A549 (cell line): ENCODE measurements at regions not wholly inside any gene's neighbourhood (a gene's known extent, or its start where the extent isn't known, plus 50 kb on each side); places are given as distances from the start of the nearest gene placed in this dataset.

ENCODE experiments used
- ATAC-seq, 2 experiments: fragments of 200-7000 bp in 1 of 2; fragments of >200 bp in 1 of 2; cut with Nextera tagmentation in 1 of 2; cut with Tn5 transposase in 1 of 2; 3 replicates each; pipeline versions ENCODE4 v1.8.0 to v1.9.1; 2018 to 2020; ENCODE audit warnings: mild to moderate bottlenecking in 1 of 2, moderate library complexity in 1 of 2
- CTCF ChIA-PET: fragments of 300-600 bp; sonication (Branson Sonifier 250); formaldehyde crosslinking; extraction: SDS; loops from one replicate; lab custom pipeline; 2021; ENCODE audit warnings: antibody characterized with exemption, inconsistent platforms; lab: Yijun Ruan, JAX
- POLR2A ChIA-PET: fragments of 350-600 bp; formaldehyde crosslinking; extraction: SDS; loops from one replicate; lab custom pipeline; 2021; ENCODE audit warnings: antibody characterized with exemption, inconsistent platforms; lab: Yijun Ruan, JAX
- DNase-seq, 2 experiments: peaks; one replicate each; pipeline versions ENCODE4 v3.0.0 to v3.0.0-alpha.2; 2011 to 2016; ENCODE audit warnings: low read depth in 1 of 2, low spot score in 1 of 2
- FAIRE-seq: peaks from 2 replicates; lab custom pipeline; 2011; peaks lifted over from hg19 to GRCh38; lab: Jason Lieb, UNC
- H3K27ac ChIP-seq, 2 experiments: fragments of >200 bp; sonication (Bioruptor Twin); formaldehyde crosslinking; 3 replicates each; pipeline ENCODE4 v1.5.1; 2016 to 2017
- H3K4me1 ChIP-seq: fragments of >200 bp; sonication (Bioruptor Twin); formaldehyde crosslinking; 3 replicates; pipeline ENCODE4 v1.6.1; 2016
- H3K4me2 ChIP-seq: fragments of >200 bp; sonication (Bioruptor Twin); formaldehyde crosslinking; 3 replicates; pipeline ENCODE4 v1.6.1; 2016
- H3K4me3 ChIP-seq: fragments of >200 bp; sonication (Bioruptor Twin); formaldehyde crosslinking; 3 replicates; pipeline ENCODE4 v1.5.1; 2016
- H3K9me3 ChIP-seq: fragments of >200 bp; sonication (Bioruptor Twin); formaldehyde crosslinking; 3 replicates; pipeline ENCODE4 v1.6.1; 2016
- ATOH8 ChIP-seq: fragments of 250-450 bp; sonication (Bioruptor Pico); IDR thresholded peaks from 2 replicates; pipeline ENCODE4 v1.5.0; 2020; ENCODE audit warnings: low read depth, mild to moderate bottlenecking, moderate library complexity
- BCL3 ChIP-seq: fragments of >200 bp; sonication (Bioruptor Twin); formaldehyde crosslinking; IDR thresholded peaks from 3 replicates; pipeline ENCODE4 v1.6.1; 2016
- BHLHE40 ChIP-seq: IDR thresholded peaks from 2 replicates; pipeline ENCODE4 v1.6.1; 2012; ENCODE audit warnings: low read depth, low read length, inconsistent platforms
- EP300 ChIP-seq, 2 experiments: fragments of >200 bp; sonication (Bioruptor Twin); formaldehyde crosslinking; IDR thresholded peaks; 2 replicates in 1 of 2; 3 replicates in 1 of 2; pipeline ENCODE4 v1.6.1; 2016 to 2017
- FOSB ChIP-seq: fragments of 250-450 bp; sonication (Bioruptor Pico); IDR thresholded peaks from 2 replicates; pipeline ENCODE4 v1.5.0; 2020; ENCODE audit warnings: mild to moderate bottlenecking, moderate library complexity
- KDM5A ChIP-seq: fragments of 200-600 bp; sonication (generic); IDR thresholded peaks from 2 replicates; pipeline ENCODE4 v1.6.1; 2016; ENCODE audit warnings: antibody characterized with exemption, mild to moderate bottlenecking
- MAFK ChIP-seq: fragments of 450-650 bp; IDR thresholded peaks from 2 replicates; pipeline ENCODE4 v1.6.1; 2014; ENCODE audit not compliant: partially characterized antibody
- NR3C1 ChIP-seq: fragments of >200 bp; sonication (Bioruptor Twin); formaldehyde crosslinking; IDR thresholded peaks from 3 replicates; pipeline ENCODE4 v1.6.1; 2017
- POLR2A ChIP-seq: IDR thresholded peaks from 2 replicates; pipeline ENCODE4 v1.6.1; 2012; ENCODE audit warnings: mild to moderate bottlenecking, low read length
- POLR2AphosphoS2 ChIP-seq: conservative IDR thresholded peaks from 2 replicates; pipeline ENCODE4 v1.6.1; 2012; ENCODE audit warnings: low read length, improper control_type of control experiment, inconsistent platforms
- REST ChIP-seq: fragments of 200-600 bp; sonication (generic); IDR thresholded peaks from 2 replicates; pipeline ENCODE4 v1.6.1; 2016; ENCODE audit warnings: antibody characterized with exemption, mild to moderate bottlenecking, moderate library complexity
- RNF2 ChIP-seq: fragments of 200-600 bp; sonication (generic); IDR thresholded peaks from 2 replicates; pipeline ENCODE4 v1.6.1; 2016; ENCODE audit warnings: low read depth, mild to moderate bottlenecking, antibody characterized with exemption, moderate library complexity, borderline replicate concordance
- SMC3 ChIP-seq: fragments of >200 bp; sonication (Bioruptor Twin); formaldehyde crosslinking; IDR thresholded peaks from 3 replicates; pipeline ENCODE4 v1.6.1; 2018; ENCODE audit warnings: inconsistent platforms
- ZFP36 ChIP-seq: fragments of 450-650 bp; IDR thresholded peaks from 2 replicates; pipeline ENCODE4 v1.6.1; 2014; ENCODE audit warnings: borderline replicate concordance; ENCODE audit not compliant: partially characterized antibody
- ZNF302 ChIP-seq: fragments of 250-450 bp; sonication (Bioruptor Pico); IDR thresholded peaks from 2 replicates; pipeline ENCODE4 v1.9.0; 2021; ENCODE audit warnings: inconsistent platforms, mild to moderate bottlenecking, moderate library complexity
- ZSCAN20 ChIP-seq: fragments of 250-450 bp; sonication (Bioruptor Pico); IDR thresholded peaks from 2 replicates; pipeline ENCODE4 v1.8.0; 2022; ENCODE audit warnings: mild to moderate bottlenecking, moderate library complexity
- WGBS: methylation state at CpG from one replicate; pipeline ENCODE4 v1.1.6; 2017; ENCODE audit errors: missing lambda C conversion rate; 5-methylcytosine and 5-hydroxymethylcytosine counted together
- TF ChIP-seq, protein P1 (sequence below): IDR thresholded peaks from 2 replicates; pipeline ENCODE4 v1.6.1; 2012

DNA sequence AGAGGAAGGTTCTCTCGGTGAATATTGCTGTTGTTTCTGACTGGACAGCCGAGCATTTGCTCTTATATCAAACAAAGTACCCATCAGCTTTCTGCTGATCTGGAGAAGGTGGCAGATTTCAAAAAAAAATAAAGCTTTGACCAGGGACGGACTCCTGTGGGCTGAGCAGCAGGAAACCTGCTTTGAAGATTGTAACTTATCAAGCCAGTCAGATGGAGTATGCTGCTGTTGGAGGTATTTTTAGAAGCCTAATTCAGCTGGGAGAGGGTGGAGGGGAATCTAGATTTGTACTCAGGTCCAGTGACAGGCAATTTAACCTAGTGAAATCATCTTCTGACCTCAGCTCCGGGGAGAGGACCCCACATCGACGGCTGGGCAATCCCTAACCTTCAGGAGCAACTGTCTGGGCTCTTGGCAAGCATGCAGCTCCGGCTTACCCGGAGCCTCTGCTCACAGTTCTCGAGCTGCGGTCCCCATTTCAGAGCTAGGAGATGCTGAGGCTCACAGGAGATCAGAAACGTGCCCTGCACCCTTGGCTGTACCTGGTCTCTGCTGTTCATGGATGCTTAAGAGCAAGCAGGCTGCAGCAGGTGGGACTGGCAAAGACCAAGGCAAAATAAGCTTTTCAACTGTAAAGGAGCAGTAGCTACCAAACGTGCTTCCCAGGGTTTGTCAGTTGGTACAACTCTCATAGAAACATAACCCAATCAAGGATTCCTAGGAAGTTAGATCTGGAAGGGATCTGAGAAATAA lies 89.3 kb upstream of the ST8SIA2 start:
- TF ChIP-seq EP300 (IDR thresholded peaks at IDR 0.05) (no peak), KDM5A (no peak), ZSCAN20 (no peak), MAFK (no peak), POLR2A (no peak)
- TF ChIP-seq, all 56 proteins: peak for 0
- WGBS, result under 1% methylated on average over 12 of the region's 12 CpGs
- no peak for FAIRE-seq
- H3K9me3 ChIP-seq, result peaks cover 2% of the 10 kb centered on the region; the same call in 1 of the 3 replicates
- H3K4me3 ChIP-seq, result no peak overlapping the region
- ChIA-PET CTCF (interaction anchor here (1.0 kb wide), 1 partner anchor 87 kb away, joined by 3 read pairs; no protein-coding TSS in a partner anchor), POLR2A (no interaction called here)
- H3K4me2 ChIP-seq, result no peak overlapping the region
- ATAC-seq, result peak in 1 of 2 experiments; percentile 47; a peak in 2 of 6 replicates
- no peak for DNase-seq
- H3K4me1 ChIP-seq, result no peaks in the 10 kb centered on the region
- H3K27ac ChIP-seq, result no peak overlapping the region

DNA sequence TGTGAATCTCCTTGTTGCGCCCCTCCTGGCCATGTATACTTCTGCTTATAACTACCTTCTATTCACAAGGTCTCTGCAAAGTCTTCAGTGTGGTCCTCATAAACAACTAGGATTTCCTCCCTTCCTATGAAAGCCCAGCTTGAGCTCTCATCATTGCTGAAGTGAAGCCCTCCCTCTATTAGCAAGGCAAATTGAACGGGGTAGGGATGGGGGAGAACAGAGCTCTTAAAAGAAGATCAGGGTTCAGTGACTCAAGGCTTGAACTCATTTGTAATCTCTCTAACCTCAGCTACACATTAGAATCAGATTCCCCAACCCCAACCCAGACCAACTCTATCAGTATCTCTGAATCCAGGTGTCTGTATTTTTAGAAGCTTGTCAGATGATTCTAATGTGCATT lies 88.3 kb upstream of the ST8SIA2 start:
- Histone ChIP-seq H3K9me3 (peaks cover 2% of the 10 kb centered on the region; the same call in 1 of the 3 replicates), H3K27ac (no peak overlapping the region), H3K4me3 (no peak overlapping the region), H3K4me1 (no peaks in the 10 kb centered on the region), H3K4me2 (no peak overlapping the region)
- ChIA-PET POLR2A (no interaction called here), CTCF (interaction anchor here (1.0 kb wide), 1 partner anchor 86 kb away, joined by 3 read pairs; no protein-coding TSS in a partner anchor)
- 0% methylated on average over 2 of the region's 2 CpGs for WGBS
- no peak for FAIRE-seq
- no peak for DNase-seq
- no peak for TF ChIP-seq POLR2AphosphoS2
- TF ChIP-seq POLR2A, result no peak
- no peak for TF ChIP-seq ZFP36
- no peak for TF ChIP-seq ATOH8 (CRISPR knock-in tag)
- TF ChIP-seq, protein P1, sequence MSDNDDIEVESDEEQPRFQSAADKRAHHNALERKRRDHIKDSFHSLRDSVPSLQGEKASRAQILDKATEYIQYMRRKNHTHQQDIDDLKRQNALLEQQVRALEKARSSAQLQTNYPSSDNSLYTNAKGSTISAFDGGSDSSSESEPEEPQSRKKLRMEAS, result no peak
- TF ChIP-seq REST, result no peak
- no peak for TF ChIP-seq SMC3
- no peak for TF ChIP-seq ZNF302 (CRISPR knock-in tag)
- no peak for TF ChIP-seq FOSB
- no peak for TF ChIP-seq BCL3
- TF ChIP-seq RNF2, result no peak
- TF ChIP-seq BHLHE40, result no peak
- TF ChIP-seq EP300 (IDR thresholded peaks at IDR 0.05), result no peak
- no peak for TF ChIP-seq NR3C1
- ATAC-seq, result peak in 1 of 2 experiments; percentile 49; a peak in 1 of 6 replicates
